CD4-positive, CD25-positive, alpha-beta regulatory T cell (primary cell): ENCODE measurements at regions not wholly inside any gene's neighbourhood (a gene's known extent, or its start where the extent isn't known, plus 50 kb on each side); places are given as distances from the start of the nearest gene placed in this dataset.
"Not testable (repeated sequence)": the region's sequence is repeated elsewhere in the genome, so short reads cannot be mapped to it uniquely, and the experiment has no call there.

Experiments
- ATAC-seq, 2 donors: fragments of 150-1000 bp; cut with Tn5 transposase; one replicate each; pipeline ENCODE4 v1.10.0; 2021; ENCODE audit warnings: low read depth in 2 of 2, moderate number of reproducible peaks in 2 of 2, moderate library complexity in 1 of 2
- DNase-seq, 3 donors: peaks; one replicate each; pipeline versions ENCODE4 v3.0.0 to v3.0.0-alpha.2; 2012 to 2022; ENCODE audit warnings: mixed read lengths in 1 of 3
- H3K27ac ChIP-seq: one replicate; pipeline ENCODE4 v1.7.0; 2013; ENCODE audit warnings: mild to moderate bottlenecking, low read length; ENCODE audit not compliant: insufficient read depth, poor library complexity, severe bottlenecking
- H3K27me3 ChIP-seq: one replicate; pipeline ENCODE4 v1.7.0; 2013; ENCODE audit warnings: low read length; ENCODE audit not compliant: control insufficient read depth, insufficient read depth
- H3K36me3 ChIP-seq: one replicate; pipeline ENCODE4 v1.7.0; 2013; ENCODE audit warnings: mild to moderate bottlenecking, low read length, moderate library complexity; ENCODE audit not compliant: control insufficient read depth, insufficient read depth
- H3K4me1 ChIP-seq: 2 replicates; pipeline ENCODE4 v1.7.0; 2013; ENCODE audit warnings: mild to moderate bottlenecking, low read length; ENCODE audit not compliant: insufficient read depth, control insufficient read depth, poor library complexity, severe bottlenecking
- H3K4me3 ChIP-seq: one replicate; pipeline ENCODE4 v1.7.0; 2013; ENCODE audit warnings: low read depth, mild to moderate bottlenecking, low read length, moderate library complexity
- H3K9me3 ChIP-seq, 2 experiments: 1 replicate in 1 of 2; 2 replicates in 1 of 2; pipeline ENCODE4 v1.7.0; 2013; ENCODE audit warnings: low read length in 2 of 2, mild to moderate bottlenecking in 1 of 2, moderate library complexity in 1 of 2; ENCODE audit not compliant: control insufficient read depth in 2 of 2
- H3K27ac Mint-ChIP-seq, 3 donors: one replicate each; pipeline ENCODE4 v1.8.0; 2020 to 2022; ENCODE audit warnings: mild to moderate bottlenecking in 3 of 3, mixed read lengths in 3 of 3, moderate library complexity in 2 of 3
- H3K27me3 Mint-ChIP-seq: one replicate; pipeline ENCODE4 v1.8.0; 2022; ENCODE audit warnings: mild to moderate bottlenecking, mixed read lengths
- H3K36me3 Mint-ChIP-seq: one replicate; pipeline ENCODE4 v1.8.0; 2020; ENCODE audit warnings: mixed read lengths
- H3K4me1 Mint-ChIP-seq, 4 donors: one replicate each; pipeline ENCODE4 v1.8.0; 2020 to 2022; ENCODE audit warnings: mixed read lengths in 4 of 4, mild to moderate bottlenecking in 1 of 4
- H3K4me3 Mint-ChIP-seq, 4 donors: one replicate each; pipeline ENCODE4 v1.8.0; 2020 to 2022; ENCODE audit warnings: mild to moderate bottlenecking in 4 of 4, mixed read lengths in 4 of 4, moderate library complexity in 3 of 4
- H3K9me3 Mint-ChIP-seq, 7 donors: one replicate each; pipeline ENCODE4 v1.8.0; 2020 to 2022; ENCODE audit warnings: mixed read lengths in 7 of 7, mild to moderate bottlenecking in 3 of 7, moderate library complexity in 2 of 7

DNA sequence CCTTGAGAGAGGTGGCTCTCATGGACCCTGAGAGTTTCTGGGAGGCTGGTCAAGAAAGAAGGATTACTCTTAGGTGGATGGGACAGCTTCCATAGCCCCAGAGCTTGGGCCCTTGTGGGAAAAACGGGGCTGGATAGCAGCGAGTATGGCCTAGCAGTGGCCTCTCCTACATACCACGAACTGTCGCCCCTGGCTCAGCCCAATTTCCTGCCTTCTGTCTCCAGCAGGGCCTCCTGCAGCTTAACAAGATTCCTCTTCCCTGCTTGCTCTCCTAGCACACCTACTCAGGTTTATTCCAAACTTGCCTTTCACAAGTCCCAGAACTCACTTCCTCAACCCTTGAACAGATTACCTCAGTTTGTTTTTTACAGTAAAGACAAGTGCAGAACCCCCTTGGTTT is 139.7 kb upstream of the TPM1 start:
- Mint-ChIP-seq H3K27me3 (peaks cover 8% of the 10 kb centered on the region), H3K27ac (no peak overlapping the region), H3K9me3 (no peaks in the 10 kb centered on the region), H3K4me3 (no peak overlapping the region), H3K4me1 (no peaks in the 10 kb centered on the region), H3K36me3 (no peaks in the 10 kb centered on the region)
- Histone ChIP-seq H3K27me3 (no peaks in the 10 kb centered on the region), H3K36me3 (no peaks in the 10 kb centered on the region), H3K9me3 (no peaks in the 10 kb centered on the region), H3K4me3 (no peak overlapping the region), H3K27ac (no peak overlapping the region), H3K4me1 (no peaks in the 10 kb centered on the region)
- no peak for ATAC-seq
- DNase-seq: no peak

DNA sequence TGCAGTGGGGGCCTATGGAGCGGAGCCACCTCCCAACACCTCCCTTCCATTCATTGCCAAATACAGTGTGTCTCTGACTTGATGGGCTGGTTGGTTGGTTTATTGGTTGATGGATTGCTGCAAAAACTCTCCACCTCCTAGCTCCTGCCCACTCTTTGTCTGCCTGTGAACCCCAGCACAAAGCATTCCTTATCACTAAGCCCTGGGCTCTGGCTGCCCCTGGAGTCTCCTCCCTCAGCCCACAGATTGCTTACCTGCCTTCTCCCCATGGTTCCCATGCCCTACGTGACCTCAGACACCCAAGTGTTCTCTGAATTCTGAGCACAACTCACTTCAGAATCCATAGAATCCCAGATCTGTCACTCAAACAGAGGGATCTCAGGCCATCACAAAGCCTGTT is 139.1 kb upstream of the TPM1 start:
- Mint-ChIP-seq H3K9me3 (no peaks in the 10 kb centered on the region), H3K36me3 (no peaks in the 10 kb centered on the region), H3K27me3 (peaks cover 4% of the 10 kb centered on the region), H3K27ac (no peak overlapping the region), H3K4me1 (no peaks in the 10 kb centered on the region), H3K4me3 (no peak overlapping the region)
- ATAC-seq (no peak), DNase-seq (no peak)
- Histone ChIP-seq H3K4me3 (no peak overlapping the region), H3K36me3 (no peaks in the 10 kb centered on the region), H3K4me1 (no peaks in the 10 kb centered on the region), H3K27me3 (no peaks in the 10 kb centered on the region), H3K9me3 (no peaks in the 10 kb centered on the region), H3K27ac (no peak overlapping the region)

DNA sequence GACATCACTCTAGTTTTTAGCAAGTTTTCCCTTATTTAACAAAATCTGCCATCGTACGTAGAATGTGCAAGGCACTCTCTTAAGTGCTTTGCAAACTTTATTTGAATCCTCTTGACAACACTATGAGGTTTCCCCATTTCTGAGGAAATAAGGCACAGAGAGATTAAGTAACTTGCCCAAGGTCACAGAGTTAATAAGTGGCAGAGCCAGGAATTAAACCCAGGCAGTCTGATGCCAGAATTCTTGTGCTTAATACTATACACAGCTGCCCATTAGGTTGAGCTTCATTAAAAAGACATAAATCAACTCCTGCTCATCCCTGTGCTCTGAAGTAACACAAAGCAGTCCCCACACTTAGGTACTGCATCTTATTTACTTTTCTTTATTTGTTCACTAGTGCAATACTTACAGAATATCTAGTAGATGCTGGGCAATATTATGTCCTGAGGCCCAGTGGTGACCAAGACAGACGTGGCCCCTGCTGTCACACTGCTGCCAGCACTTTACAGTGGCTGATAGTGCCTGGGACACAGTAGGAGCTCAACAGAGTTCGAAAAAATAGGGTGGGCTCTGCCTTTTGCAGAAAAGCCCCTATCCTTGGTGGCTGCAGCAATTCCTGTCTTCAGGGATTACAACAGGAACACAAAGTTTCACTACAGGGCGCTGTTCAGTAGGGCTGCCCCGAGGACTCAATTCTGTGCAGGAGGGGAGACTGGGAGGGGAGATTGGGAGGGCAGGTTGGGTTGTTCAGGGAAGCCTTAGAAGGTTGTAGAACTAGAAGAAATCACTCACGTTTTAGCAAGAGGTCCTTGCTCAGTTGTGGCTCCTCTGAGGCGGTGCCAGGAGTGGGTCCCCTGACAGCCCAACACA is 138.3 kb upstream of the TPM1 start:
- H3K4me1 ChIP-seq: no peaks in the 10 kb centered on the region
- H3K4me3 Mint-ChIP-seq: no peak overlapping the region
- no peak overlapping the region for H3K27ac Mint-ChIP-seq
- no peak overlapping the region for H3K4me3 ChIP-seq
- H3K36me3 Mint-ChIP-seq: no peaks in the 10 kb centered on the region
- H3K9me3 Mint-ChIP-seq: no peaks in the 10 kb centered on the region
- H3K9me3 ChIP-seq: no peaks in the 10 kb centered on the region
- no peak for DNase-seq
- ATAC-seq: no peak
- no peaks in the 10 kb centered on the region for H3K4me1 Mint-ChIP-seq
- no peak overlapping the region for H3K27ac ChIP-seq
- no peaks in the 10 kb centered on the region for H3K36me3 ChIP-seq
- no peaks in the 10 kb centered on the region for H3K27me3 ChIP-seq
- H3K27me3 Mint-ChIP-seq: peaks cover 4% of the 10 kb centered on the region

DNA sequence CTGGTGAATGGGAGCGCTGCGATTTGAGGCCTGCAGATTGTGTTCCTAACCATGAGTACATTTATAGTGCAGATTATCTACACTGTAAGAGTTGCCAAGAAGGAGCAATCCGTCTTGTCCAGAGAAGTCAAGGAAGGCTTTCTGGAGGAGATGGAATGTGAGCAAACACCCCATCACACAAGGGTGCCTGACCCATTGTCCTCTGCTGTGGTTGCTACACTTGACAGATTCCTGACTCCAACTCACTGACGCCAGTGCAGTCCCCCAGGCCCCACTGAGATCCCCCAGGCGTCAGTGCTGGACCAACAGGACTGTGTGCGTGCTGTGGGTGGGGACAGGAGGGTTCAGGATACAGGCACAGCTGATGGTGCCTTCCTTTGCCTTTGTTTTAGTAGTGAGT is 135.9 kb upstream of the TPM1 start:
- no peak overlapping the region for H3K4me3 Mint-ChIP-seq
- ATAC-seq (no peak), DNase-seq (no peak)
- H3K27ac Mint-ChIP-seq: no peak overlapping the region
- peaks cover 10% of the 10 kb centered on the region for H3K27me3 Mint-ChIP-seq
- H3K9me3 Mint-ChIP-seq: no peaks in the 10 kb centered on the region
- Histone ChIP-seq H3K4me3 (no peak overlapping the region), H3K36me3 (no peaks in the 10 kb centered on the region), H3K4me1 (no peaks in the 10 kb centered on the region), H3K9me3 (no peaks in the 10 kb centered on the region), H3K27me3 (no peaks in the 10 kb centered on the region), H3K27ac (no peak overlapping the region)
- H3K36me3 Mint-ChIP-seq: no peaks in the 10 kb centered on the region
- no peaks in the 10 kb centered on the region for H3K4me1 Mint-ChIP-seq

DNA sequence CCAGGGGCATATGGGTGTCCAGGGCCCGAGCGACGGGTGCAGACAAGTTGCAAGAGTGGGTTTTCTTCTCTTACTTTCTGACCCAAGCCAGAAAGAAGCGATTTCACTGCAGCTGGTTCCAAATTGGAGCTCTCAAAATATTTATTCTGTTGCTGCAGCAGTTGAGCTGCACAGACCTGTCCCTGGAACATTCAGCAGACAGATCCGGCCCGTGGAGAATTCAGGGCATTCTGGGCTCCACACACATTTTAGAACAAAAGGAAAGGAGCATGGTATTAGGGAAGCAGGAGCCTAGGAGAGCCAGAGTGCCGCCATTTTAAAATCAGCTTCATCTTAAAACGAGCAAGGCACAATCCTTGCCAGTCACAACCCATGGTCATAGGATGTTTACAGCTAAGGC is 135.3 kb upstream of the TPM1 start:
- no peaks in the 10 kb centered on the region for H3K36me3 Mint-ChIP-seq
- no peaks in the 10 kb centered on the region for H3K36me3 ChIP-seq
- no peaks in the 10 kb centered on the region for H3K4me1 Mint-ChIP-seq
- H3K9me3 Mint-ChIP-seq: no peaks in the 10 kb centered on the region
- H3K27me3 ChIP-seq: no peaks in the 10 kb centered on the region
- no peaks in the 10 kb centered on the region for H3K4me1 ChIP-seq
- H3K27ac Mint-ChIP-seq: no peak overlapping the region
- no peak overlapping the region for H3K4me3 ChIP-seq
- DNase-seq: no peak
- no peaks in the 10 kb centered on the region for H3K9me3 ChIP-seq
- no peak overlapping the region for H3K27ac ChIP-seq
- ATAC-seq: no peak
- peaks cover 9% of the 10 kb centered on the region for H3K27me3 Mint-ChIP-seq
- no peak overlapping the region for H3K4me3 Mint-ChIP-seq

DNA sequence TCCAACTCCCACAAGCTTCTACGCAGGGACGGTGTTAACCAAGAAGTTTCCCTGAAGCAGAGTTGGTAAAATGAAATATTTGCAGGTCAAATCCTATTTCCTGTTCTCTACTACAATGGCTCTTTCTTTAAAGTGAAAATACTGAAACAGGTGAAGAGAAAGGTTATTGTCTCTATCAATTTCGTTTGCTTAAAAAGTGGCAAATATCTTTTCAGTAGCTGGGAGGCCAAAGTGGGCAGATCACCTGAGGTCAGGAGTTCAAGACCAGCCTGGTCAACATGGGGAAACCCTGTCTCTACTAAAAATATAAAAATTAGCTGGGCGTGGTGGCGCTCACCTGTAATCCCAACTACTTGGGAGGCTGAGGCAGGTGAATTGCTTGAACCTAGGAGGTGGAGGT is 134.2 kb upstream of the TPM1 start:
- H3K9me3 ChIP-seq, H3K36me3 Mint-ChIP-seq, H3K4me3 Mint-ChIP-seq, DNase-seq, ATAC-seq, H3K9me3 Mint-ChIP-seq, H3K36me3 ChIP-seq, H3K27ac Mint-ChIP-seq, H3K4me1 Mint-ChIP-seq, H3K27me3 ChIP-seq, H3K27ac ChIP-seq, H3K4me3 ChIP-seq, H3K4me1 ChIP-seq: not testable (repeated sequence)
- H3K27me3 Mint-ChIP-seq: peaks cover 11% of the 10 kb centered on the region

GRCh38 chr15:62909257-62909656 is 133.3 kb upstream of the TPM1 start:
- DNase-seq (no peak), ATAC-seq (no peak)
- no peak overlapping the region for H3K4me3 ChIP-seq
- Mint-ChIP-seq H3K4me3 (no peak overlapping the region), H3K4me1 (no peaks in the 10 kb centered on the region), H3K27me3 (peaks cover 18% of the 10 kb centered on the region), H3K36me3 (no peaks in the 10 kb centered on the region), H3K9me3 (no peaks in the 10 kb centered on the region), H3K27ac (no peak overlapping the region)
- H3K36me3 ChIP-seq: no peaks in the 10 kb centered on the region
- no peak overlapping the region for H3K27ac ChIP-seq
- peaks cover 3% of the 10 kb centered on the region for H3K27me3 ChIP-seq
- no peaks in the 10 kb centered on the region for H3K9me3 ChIP-seq
- no peaks in the 10 kb centered on the region for H3K4me1 ChIP-seq

- H3K9me3 ChIP-seq: no peaks in the 10 kb centered on the region
- Mint-ChIP-seq H3K4me3 (no peak overlapping the region), H3K27ac (no peak overlapping the region), H3K9me3 (no peaks in the 10 kb centered on the region), H3K4me1 (no peaks in the 10 kb centered on the region), H3K36me3 (no peaks in the 10 kb centered on the region), H3K27me3 (peaks cover 22% of the 10 kb centered on the region)
- no peak for ATAC-seq
- H3K27ac ChIP-seq: no peak overlapping the region
- no peaks in the 10 kb centered on the region for H3K36me3 ChIP-seq
- no peak overlapping the region for H3K4me3 ChIP-seq
- H3K4me1 ChIP-seq: no peaks in the 10 kb centered on the region
- H3K27me3 ChIP-seq: peaks cover 6% of the 10 kb centered on the region
- no peak for DNase-seq
Measured at GRCh38 chr15:62912282-62912681, 130.3 kb upstream of the TPM1 start.
